Stimulated activated CD8-positive, alpha-beta memory T cell treated with anti-CD3 and anti-CD28 coated beads, Interleukin-2, amount 100 ng/mL, for 48 hours (primary cell): ENCODE measurements at regions not wholly inside any gene's neighbourhood (a gene's known extent, or its start where the extent isn't known, plus 50 kb on each side); places are given as distances from the start of the nearest gene placed in this dataset.

Experiments used
- DNase-seq, 2 donors: peaks; one replicate each; pipeline ENCODE4 v3.0.0-alpha.2; 2020; ENCODE audit warnings: low read depth in 2 of 2

DNA sequence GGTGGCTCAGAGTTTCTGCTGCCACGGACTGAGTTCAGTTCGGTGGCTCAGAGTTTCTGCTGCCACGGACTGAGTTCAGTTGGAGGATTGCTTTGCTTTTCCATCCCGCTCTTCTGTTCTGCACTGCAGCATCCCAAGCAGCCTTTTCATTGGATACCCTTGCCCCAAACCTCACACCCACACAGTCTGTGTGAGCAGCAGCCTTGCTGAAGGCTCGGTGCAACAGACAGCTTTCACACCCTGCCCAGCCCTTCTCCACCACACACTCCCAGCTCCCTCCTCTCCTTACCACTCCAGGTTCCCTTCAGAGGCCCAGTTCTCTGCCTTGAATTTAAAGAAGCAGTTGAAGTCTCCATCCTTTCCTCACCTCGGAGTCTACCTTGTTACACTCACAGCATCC, 52.5 kb upstream of the CHD6 start:
- DNase-seq: no peak

DNA sequence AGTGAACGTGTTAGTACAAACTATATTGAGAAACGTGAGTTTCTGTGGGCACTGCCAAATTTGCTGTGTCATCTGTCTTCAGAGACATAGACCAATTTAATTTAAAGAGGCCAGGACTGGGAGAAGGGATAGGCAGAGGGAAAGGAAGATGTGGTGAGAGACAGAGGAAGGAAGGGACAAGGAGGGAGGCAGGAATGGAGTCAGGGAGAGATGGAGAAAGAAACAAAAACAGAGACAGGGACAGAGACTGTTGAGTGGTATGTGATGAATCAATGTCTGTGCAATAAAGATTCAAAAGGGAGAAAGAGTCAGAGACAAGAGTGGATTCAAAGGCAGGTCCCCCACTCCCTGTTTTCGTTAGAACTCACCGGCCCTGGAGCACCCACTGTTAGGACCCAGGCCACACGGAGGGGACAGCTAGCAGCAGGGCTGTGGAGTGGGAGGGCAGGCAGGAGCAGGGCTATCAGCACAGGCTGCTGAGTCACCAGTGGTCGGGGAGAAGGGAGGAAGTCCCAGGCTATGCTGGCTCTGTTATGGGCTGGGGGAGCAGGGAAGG, 51.6 kb upstream of the CHD6 start:
- DNase-seq: no peak

DNA sequence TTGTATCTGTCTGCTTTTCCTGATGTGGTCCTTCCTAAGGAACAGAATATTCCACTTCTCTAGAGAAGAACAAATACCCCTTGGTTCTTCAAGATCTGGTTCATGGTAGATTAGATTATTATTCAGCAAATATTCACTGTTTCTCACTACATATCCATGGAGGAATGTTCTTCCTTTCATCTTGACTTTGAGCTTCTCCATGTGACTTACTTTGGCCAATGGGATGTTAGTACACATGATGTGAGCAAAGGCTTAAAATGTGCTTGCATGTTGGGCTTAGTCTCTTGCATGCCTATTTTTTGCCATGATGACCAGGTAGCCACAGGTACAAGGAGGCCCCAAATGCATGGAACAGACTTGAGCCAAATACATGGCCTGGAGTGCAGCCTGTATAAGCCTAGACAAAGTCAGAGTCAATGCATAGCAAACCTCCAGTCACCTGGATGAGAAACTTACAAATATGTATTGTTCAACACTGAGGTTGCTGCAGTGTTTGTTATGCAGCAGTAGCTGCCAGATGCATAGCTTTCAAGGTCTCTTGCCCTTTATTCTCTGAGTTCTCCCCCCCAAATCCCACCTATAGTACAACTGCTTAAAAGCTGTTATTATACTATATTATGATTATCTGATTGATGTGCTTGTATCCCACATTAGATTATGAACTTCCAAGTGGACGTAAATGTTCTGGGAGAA, 50.0 kb upstream of the CHD6 start:
- no peak for DNase-seq
